ENCODE measurements at regions not wholly inside any gene's neighbourhood (a gene's known extent, or its start where the extent isn't known, plus 50 kb on each side); places are given as distances from the start of the nearest gene placed in this dataset.

DNA sequence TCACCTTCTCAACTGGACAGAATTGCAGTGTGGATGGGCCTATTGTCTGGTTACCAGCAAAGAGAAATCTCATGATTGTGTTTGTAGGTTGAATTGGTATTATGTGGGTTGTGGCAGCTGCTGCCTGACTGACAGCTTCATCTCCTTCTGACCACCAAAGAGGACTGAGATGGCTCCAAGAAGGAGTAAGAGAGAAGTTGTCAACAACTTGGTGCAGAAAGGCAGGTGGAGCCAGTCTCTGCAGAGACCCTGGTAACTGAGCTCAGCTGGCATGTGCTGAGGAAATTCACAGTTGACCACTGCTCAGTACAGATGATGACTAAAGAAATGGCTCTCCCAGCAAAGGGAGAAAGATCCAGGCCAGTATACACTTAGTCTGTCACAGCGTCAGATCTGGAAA, 240.0 kb upstream of the AMIGO2 start:
- DNase-seq, result no peak
- H3K4me3 ChIP-seq (ENCODE audit: low read depth, low read length), result no peak overlapping the region
- H3K36me3 ChIP-seq, result no peaks in the 10 kb centered on the region
- TF ChIP-seq, protein P1, sequence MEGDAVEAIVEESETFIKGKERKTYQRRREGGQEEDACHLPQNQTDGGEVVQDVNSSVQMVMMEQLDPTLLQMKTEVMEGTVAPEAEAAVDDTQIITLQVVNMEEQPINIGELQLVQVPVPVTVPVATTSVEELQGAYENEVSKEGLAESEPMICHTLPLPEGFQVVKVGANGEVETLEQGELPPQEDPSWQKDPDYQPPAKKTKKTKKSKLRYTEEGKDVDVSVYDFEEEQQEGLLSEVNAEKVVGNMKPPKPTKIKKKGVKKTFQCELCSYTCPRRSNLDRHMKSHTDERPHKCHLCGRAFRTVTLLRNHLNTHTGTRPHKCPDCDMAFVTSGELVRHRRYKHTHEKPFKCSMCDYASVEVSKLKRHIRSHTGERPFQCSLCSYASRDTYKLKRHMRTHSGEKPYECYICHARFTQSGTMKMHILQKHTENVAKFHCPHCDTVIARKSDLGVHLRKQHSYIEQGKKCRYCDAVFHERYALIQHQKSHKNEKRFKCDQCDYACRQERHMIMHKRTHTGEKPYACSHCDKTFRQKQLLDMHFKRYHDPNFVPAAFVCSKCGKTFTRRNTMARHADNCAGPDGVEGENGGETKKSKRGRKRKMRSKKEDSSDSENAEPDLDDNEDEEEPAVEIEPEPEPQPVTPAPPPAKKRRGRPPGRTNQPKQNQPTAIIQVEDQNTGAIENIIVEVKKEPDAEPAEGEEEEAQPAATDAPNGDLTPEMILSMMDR (IDR thresholded peaks at IDR 0.05; ENCODE audit: low read depth, low read length), result no peak
- H3K27ac ChIP-seq, result no peak overlapping the region
- H3K27me3 ChIP-seq (ENCODE audit: insufficient read depth, low read depth, severe bottlenecking), result peaks cover 2% of the 10 kb centered on the region
- H3K9me3 ChIP-seq (ENCODE audit: severe bottlenecking), result no peaks in the 10 kb centered on the region

DNA sequence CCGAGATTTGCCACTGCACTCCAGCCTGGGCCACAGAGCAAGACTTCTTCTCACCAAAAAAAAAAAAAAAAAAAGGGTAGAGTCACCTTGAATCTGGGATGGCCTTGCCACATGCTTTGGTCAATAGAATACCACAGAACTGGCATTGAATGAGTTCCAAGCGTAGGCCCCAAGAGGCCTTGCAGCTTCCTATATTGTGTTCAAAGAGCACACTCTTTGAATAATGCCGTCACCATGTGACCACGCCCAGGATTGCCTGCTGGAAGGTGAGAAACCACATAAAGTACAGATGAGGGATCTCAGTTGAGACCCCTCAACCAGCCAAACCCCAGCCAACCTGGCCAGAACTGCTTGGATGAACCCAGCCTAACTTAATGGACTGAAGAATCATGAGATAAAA, 239.2 kb upstream of the AMIGO2 start:
- H3K27ac ChIP-seq, result no peak overlapping the region
- DNase-seq, result no peak
- H3K4me3 ChIP-seq (ENCODE audit: low read depth, low read length), result no peak overlapping the region
- no peaks in the 10 kb centered on the region for H3K9me3 ChIP-seq (ENCODE audit: severe bottlenecking)
- H3K36me3 ChIP-seq, result no peaks in the 10 kb centered on the region
- TF ChIP-seq, protein P1 (IDR thresholded peaks at IDR 0.05; ENCODE audit: low read depth, low read length), result no peak
- H3K27me3 ChIP-seq (ENCODE audit: insufficient read depth, low read depth, severe bottlenecking), result no peaks in the 10 kb centered on the region

DNA sequence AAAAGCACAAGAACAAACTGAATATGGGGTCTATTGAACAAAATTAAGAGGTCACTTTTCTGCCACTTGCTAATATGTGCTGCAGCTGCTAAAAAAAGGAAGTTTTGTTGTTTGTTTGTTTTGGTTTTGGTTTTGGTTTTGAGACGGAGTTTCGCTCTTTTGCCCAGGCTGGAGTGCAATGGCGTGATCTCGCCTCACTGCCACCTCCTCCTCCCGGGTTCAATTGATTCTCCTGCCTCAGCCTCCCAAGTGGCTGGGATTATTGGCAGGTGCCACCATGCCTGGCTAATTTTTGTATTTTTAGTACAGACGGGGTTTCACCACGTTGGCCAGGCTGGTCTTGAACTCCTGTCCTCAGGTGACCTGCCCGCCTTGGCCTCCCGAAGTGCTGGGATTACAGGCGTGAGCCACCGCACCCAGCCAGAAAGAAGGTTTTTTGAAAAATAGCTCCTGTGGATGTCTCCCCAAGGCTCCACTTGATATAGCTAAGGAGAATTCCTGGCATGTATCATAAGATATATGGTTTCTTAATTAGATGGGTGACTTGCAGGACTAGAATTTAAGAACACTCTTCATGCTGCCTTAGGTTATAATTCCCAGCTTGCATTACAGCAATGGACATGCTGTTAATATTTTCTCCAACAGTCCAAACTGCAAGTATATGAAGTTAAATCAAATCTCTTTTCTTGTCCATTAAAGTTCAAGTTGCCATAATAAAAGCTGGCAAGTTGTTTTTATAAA, 237.6 kb upstream of the AMIGO2 start:
- H3K9me3 ChIP-seq (ENCODE audit: severe bottlenecking), result no peaks in the 10 kb centered on the region
- DNase-seq, result no peak
- H3K36me3 ChIP-seq, result no peaks in the 10 kb centered on the region
- TF ChIP-seq, protein P1 (IDR thresholded peaks at IDR 0.05; ENCODE audit: low read depth, low read length), result no peak
- H3K4me3 ChIP-seq (ENCODE audit: low read depth, low read length), result no peak overlapping the region
- no peak overlapping the region for H3K27ac ChIP-seq
- no peaks in the 10 kb centered on the region for H3K27me3 ChIP-seq (ENCODE audit: insufficient read depth, low read depth, severe bottlenecking)

DNA sequence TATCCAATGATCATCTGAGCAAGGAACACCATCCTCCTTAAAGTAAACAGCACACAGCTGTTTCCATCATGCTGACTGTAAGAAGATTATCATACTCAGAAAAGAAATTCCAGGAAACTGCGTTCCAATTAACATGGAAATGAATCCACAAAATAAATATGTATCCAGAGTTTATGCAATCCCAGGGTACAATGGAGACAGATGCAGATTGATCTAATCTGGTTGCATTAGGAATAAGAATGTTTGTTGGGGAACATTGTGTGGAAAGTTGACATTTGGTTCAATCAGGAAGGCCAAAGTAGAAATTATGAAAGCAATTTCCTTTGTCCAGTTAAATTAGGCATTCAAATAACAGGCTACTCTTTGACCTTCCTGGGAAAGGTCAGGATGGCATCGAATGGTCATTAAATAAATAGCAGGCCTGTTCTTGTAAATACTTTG, 236.9 kb upstream of the AMIGO2 start:
- TF ChIP-seq, protein P1 (IDR thresholded peaks at IDR 0.05; ENCODE audit: low read depth, low read length), result no peak
- Histone ChIP-seq H3K4me3 (ENCODE audit: low read depth, low read length) (no peak overlapping the region), H3K27ac (no peak overlapping the region), H3K36me3 (no peaks in the 10 kb centered on the region), H3K27me3 (ENCODE audit: insufficient read depth, low read depth, severe bottlenecking) (no peaks in the 10 kb centered on the region), H3K9me3 (ENCODE audit: severe bottlenecking) (no peaks in the 10 kb centered on the region)
- no peak for DNase-seq

DNA sequence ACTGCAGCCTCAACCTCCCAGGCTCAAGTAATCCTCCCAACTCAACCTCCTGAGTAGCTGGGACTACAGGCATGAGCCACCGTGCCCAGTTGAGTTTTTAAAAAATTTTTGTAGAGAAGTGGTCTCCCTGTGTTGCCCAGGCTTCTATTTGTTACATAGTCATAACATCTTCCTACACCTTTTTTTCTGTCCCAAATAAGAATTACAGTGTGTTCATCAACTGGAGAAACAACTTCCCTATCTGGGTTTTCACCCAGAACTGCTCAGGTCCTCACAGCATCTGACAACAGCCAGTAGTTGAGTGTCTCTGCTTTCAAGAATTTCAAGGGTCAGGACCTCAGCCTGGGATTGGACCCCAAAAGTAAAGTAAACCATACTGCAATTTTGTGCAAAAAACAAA, 235.2 kb upstream of the AMIGO2 start:
- no peaks in the 10 kb centered on the region for H3K9me3 ChIP-seq (ENCODE audit: severe bottlenecking)
- no peak overlapping the region for H3K27ac ChIP-seq
- H3K36me3 ChIP-seq, result no peaks in the 10 kb centered on the region
- no peak for DNase-seq
- H3K4me3 ChIP-seq (ENCODE audit: low read depth, low read length), result no peak overlapping the region
- TF ChIP-seq, protein P1 (IDR thresholded peaks at IDR 0.05; ENCODE audit: low read depth, low read length), result no peak
- H3K27me3 ChIP-seq (ENCODE audit: insufficient read depth, low read depth, severe bottlenecking), result no peaks in the 10 kb centered on the region

All from WERI-Rb-1 (cell line).